Activated T-cell treated with anti-CD3 and anti-CD28 coated beads for 48 hours (primary cell): ENCODE measurements at regions not wholly inside any gene's neighbourhood (a gene's known extent, or its start where the extent isn't known, plus 50 kb on each side); places are given as distances from the start of the nearest gene placed in this dataset.

Experiments
- DNase-seq: peaks from one replicate; pipeline ENCODE4 v3.0.0-alpha.2; 2020; ENCODE audit warnings: low read depth

- DNase-seq: no peak
These were observed 103.6 kb upstream of the TBL1XR1 start for GRCh38 chr3:177300842-177301241.

- DNase-seq: no peak
These were observed 109.0 kb upstream of the TBL1XR1 start for GRCh38 chr3:177306252-177306651.

GRCh38 chr3:177307391-177307790 lies 110.1 kb upstream of the TBL1XR1 start:
- DNase-seq: no peak

- no peak for DNase-seq
These were observed 110.5 kb upstream of the TBL1XR1 start for GRCh38 chr3:177307826-177308225.

GRCh38 chr3:177308286-177308685 lies 111.0 kb upstream of the TBL1XR1 start:
- DNase-seq: no peak

- no peak for DNase-seq
These were observed 111.6 kb upstream of the TBL1XR1 start for GRCh38 chr3:177308911-177309310.

- no peak for DNase-seq
These were observed 115.2 kb upstream of the TBL1XR1 start for GRCh38 chr3:177312491-177312890.

GRCh38 chr3:177314897-177315296 lies 117.6 kb upstream of the TBL1XR1 start:
- DNase-seq: no peak

GRCh38 chr3:177317247-177317646 lies 120.0 kb upstream of the TBL1XR1 start:
- no peak for DNase-seq

GRCh38 chr3:177318559-177318958 lies 121.3 kb upstream of the TBL1XR1 start:
- DNase-seq: no peak

GRCh38 chr3:177320765-177321247 lies 123.5 kb upstream of the TBL1XR1 start:
- DNase-seq: no peak

GRCh38 chr3:177321819-177322218 lies 124.5 kb upstream of the TBL1XR1 start:
- no peak for DNase-seq

- DNase-seq: no peak
These were observed 125.6 kb upstream of the TBL1XR1 start for GRCh38 chr3:177322881-177323280.

GRCh38 chr3:177329854-177330253 lies 132.6 kb upstream of the TBL1XR1 start:
- no peak for DNase-seq

GRCh38 chr3:177330779-177331178 lies 133.5 kb upstream of the TBL1XR1 start:
- DNase-seq: no peak

- DNase-seq: no peak
These were observed 134.0 kb upstream of the TBL1XR1 start for GRCh38 chr3:177331203-177331835.

GRCh38 chr3:177332955-177333354 lies 135.7 kb upstream of the TBL1XR1 start:
- DNase-seq: no peak

- no peak for DNase-seq
These were observed 136.5 kb upstream of the TBL1XR1 start for GRCh38 chr3:177333533-177334520.

- DNase-seq: no peak
These were observed 137.5 kb upstream of the TBL1XR1 start for GRCh38 chr3:177334803-177335202.

GRCh38 chr3:177335728-177336127 lies 138.4 kb upstream of the TBL1XR1 start:
- no peak for DNase-seq

GRCh38 chr3:177336873-177337450 lies 139.7 kb upstream of the TBL1XR1 start:
- no peak for DNase-seq

- DNase-seq: peak; percentile 59
These were observed 140.5 kb upstream of the TBL1XR1 start for GRCh38 chr3:177337541-177338331.
